Spleen (tissue), 11 donors: ENCODE measurements at regions not wholly inside any gene's neighbourhood (a gene's known extent, or its start where the extent isn't known, plus 50 kb on each side); places are given as distances from the start of the nearest gene placed in this dataset.

ENCODE experiments used
- DNase-seq: peaks from one replicate; pipeline ENCODE4 v3.0.0-alpha.2; 2020
- H3K27ac ChIP-seq, 8 donors: fragments of 200-600 bp; sonication (generic) in 7 of 8; 1 replicate in 4 of 8; 2 replicates in 4 of 8; pipeline versions ENCODE4 v1.5.0 to v1.8.0; 2016 to 2021; ENCODE audit warnings: inconsistent platforms in 4 of 8, mild to moderate bottlenecking in 4 of 8, moderate library complexity in 1 of 8
- H3K27me3 ChIP-seq, 7 donors: fragments of 200-600 bp; sonication (generic) in 6 of 7; replicated peaks in 1 of 7; 1 replicate in 4 of 7; 2 replicates in 3 of 7; pipeline versions ENCODE4 v1.5.0 to v1.8.0; 2016 to 2021; ENCODE audit warnings: inconsistent platforms in 3 of 7, mild to moderate bottlenecking in 1 of 7
- H3K36me3 ChIP-seq, 6 donors: fragments of 200-600 bp; sonication (generic) in 5 of 6; 1 replicate in 4 of 6; 2 replicates in 2 of 6; pipeline versions ENCODE4 v1.5.0 to v1.8.0; 2016 to 2021; ENCODE audit warnings: inconsistent platforms in 2 of 6
- H3K4me1 ChIP-seq, 6 donors: fragments of 200-600 bp; sonication (generic) in 5 of 6; 1 replicate in 3 of 6; 2 replicates in 3 of 6; pipeline versions ENCODE4 v1.5.0 to v1.8.0; 2016 to 2021; ENCODE audit warnings: inconsistent platforms in 3 of 6
- H3K4me3 ChIP-seq, 8 donors: fragments of 200-600 bp; sonication (generic) in 7 of 8; 1 replicate in 4 of 8; 2 replicates in 4 of 8; pipeline versions ENCODE4 v1.5.0 to v1.8.0; 2016 to 2021; ENCODE audit warnings: inconsistent platforms in 4 of 8, mild to moderate bottlenecking in 4 of 8, moderate library complexity in 2 of 8
- H3K9me3 ChIP-seq, 8 donors: fragments of 200-600 bp; sonication (generic) in 7 of 8; 1 replicate in 4 of 8; 2 replicates in 4 of 8; pipeline versions ENCODE4 v1.5.0 to v1.8.0; 2016 to 2021; ENCODE audit warnings: inconsistent platforms in 4 of 8
- POLR2A ChIP-seq, 3 donors: fragments of 450-650 bp; IDR thresholded peaks; one replicate each; pipeline ENCODE4 v1.5.1; 2017; ENCODE audit warnings: antibody characterized with exemption in 3 of 3, mild to moderate bottlenecking in 1 of 3
- POLR2AphosphoS5 ChIP-seq, 3 donors: sonication (generic); formaldehyde crosslinking; IDR thresholded peaks; one replicate each; pipeline ENCODE4 v1.5.1; 2017; ENCODE audit warnings: antibody characterized with exemption in 3 of 3
- WGBS, 5 donors: extraction: QIAGEN DNeasy Blood & Tissue Kit in 3 of 5; methylation state at CpG; one replicate each; pipeline versions ENCODE4 v1.1.5 to v1.1.7; 2013 to 2018; 5-methylcytosine and 5-hydroxymethylcytosine counted together
- intact Hi-C: fragments of 100-400 bp; cut with DNase I; formaldehyde crosslinking; loops from one replicate; pipeline ENCODE4 v1.15.0; 2023; ENCODE audit warnings: low total_unique reads
- TF ChIP-seq, protein P1 (sequence below), 11 experiments: fragments of 200-600 bp in 7 of 11; fragments of 450-650 bp in 4 of 11; sonication (generic) in 4 of 11; IDR thresholded peaks in 8 of 11; conservative IDR thresholded peaks in 3 of 11; 1 replicate in 7 of 11; 2 replicates in 4 of 11; pipeline versions ENCODE4 v1.4.0 to v1.8.0; 2016 to 2021; ENCODE audit warnings: antibody characterized with exemption in 11 of 11, inconsistent platforms in 4 of 11, mild to moderate bottlenecking in 1 of 11
- donor health status: healthy with polysubstance abuse.
- donor health status: DM: no; HTN: no; CAD: no; lungs with moderate emphysema.
- donor health status: DM: no; HTN: no; CAD: no.
- donor health status: Bipolar disorder and iron deficiency.
- donor health status: healthy.
- donor health status: DM: no; HTN: no; CAD: no.
- donor health status: DM: yes; HTN: yes; CAD: no.

DNA sequence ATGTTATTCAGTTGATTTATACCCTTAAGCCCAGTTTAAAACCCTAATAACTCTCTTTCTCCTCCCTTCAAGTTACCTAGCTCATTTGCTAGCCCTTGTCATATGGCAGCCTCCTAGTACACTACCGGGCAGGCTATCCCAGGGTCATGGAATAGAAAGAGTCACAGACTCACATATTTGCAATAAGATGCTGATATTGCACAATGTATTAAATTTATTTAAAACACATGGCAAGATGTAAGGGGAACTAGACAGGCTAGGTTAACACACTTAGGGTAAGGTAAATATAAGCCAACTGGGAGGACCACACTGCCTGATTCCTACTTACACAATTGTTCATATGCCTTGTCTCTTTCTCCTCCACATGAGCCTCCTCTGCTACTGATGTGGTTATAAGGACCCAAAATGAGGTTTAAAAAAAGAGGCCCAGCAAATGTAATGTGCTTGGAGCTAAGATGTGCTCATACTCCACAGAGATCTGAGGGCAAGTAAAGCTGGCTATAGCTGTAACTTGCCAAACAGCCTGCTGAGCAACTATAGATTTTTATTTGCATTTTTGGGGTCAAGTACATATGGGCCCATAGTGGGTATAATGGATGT is 130.0 kb downstream of the ENC1 start:
- no peak for DNase-seq
- no peaks in the 10 kb centered on the region for H3K4me1 ChIP-seq
- TF ChIP-seq POLR2AphosphoS5 (IDR thresholded peaks at IDR 0.05) (no peak), POLR2A (IDR thresholded peaks at IDR 0.05) (no peak)
- TF ChIP-seq, protein P1, sequence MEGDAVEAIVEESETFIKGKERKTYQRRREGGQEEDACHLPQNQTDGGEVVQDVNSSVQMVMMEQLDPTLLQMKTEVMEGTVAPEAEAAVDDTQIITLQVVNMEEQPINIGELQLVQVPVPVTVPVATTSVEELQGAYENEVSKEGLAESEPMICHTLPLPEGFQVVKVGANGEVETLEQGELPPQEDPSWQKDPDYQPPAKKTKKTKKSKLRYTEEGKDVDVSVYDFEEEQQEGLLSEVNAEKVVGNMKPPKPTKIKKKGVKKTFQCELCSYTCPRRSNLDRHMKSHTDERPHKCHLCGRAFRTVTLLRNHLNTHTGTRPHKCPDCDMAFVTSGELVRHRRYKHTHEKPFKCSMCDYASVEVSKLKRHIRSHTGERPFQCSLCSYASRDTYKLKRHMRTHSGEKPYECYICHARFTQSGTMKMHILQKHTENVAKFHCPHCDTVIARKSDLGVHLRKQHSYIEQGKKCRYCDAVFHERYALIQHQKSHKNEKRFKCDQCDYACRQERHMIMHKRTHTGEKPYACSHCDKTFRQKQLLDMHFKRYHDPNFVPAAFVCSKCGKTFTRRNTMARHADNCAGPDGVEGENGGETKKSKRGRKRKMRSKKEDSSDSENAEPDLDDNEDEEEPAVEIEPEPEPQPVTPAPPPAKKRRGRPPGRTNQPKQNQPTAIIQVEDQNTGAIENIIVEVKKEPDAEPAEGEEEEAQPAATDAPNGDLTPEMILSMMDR (IDR thresholded peaks at IDR 0.05 in 8 of 11, conservative IDR thresholded peaks at IDR 0.05 in 3 of 11), result no peak
- H3K27ac ChIP-seq, result no peak overlapping the region
- no peaks in the 10 kb centered on the region for H3K27me3 ChIP-seq
- intact Hi-C loops, result no loop called here
- H3K36me3 ChIP-seq, result no peaks in the 10 kb centered on the region
- H3K4me3 ChIP-seq, result no peak overlapping the region
- WGBS, 5 donors, result 84 to 100% (median 96%) methylated on average over 1 of the region's 1 CpG
- no peaks in the 10 kb centered on the region for H3K9me3 ChIP-seq

DNA sequence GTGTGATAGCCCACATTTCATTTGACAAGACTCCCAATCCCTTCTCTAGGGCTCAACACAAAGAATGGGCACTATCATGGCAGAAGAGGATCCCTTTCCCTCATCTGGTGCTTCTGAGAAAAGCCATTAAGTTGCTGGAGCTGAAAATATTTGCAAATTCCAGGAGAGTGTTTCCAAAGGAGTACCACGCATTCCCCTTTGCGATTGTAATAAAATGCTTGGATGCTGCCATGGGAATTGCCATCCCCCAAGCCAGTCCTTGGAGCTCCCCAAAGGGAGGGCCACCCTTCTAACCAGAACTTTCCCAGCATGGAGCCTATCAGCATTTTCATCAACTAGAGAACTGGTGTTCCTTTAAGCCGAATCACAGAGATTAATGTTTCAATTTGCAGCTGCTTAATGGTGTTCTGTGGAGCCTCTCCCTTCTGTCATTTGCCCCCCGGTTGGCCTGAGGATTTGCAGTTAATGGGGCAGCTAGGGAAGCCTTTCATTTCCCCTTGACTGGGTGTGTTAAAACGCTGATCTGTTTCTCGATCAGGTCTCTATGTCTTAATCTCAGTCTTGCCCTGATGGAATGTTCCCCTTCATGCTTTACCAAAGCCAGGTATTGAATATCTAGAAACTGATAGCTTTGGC is 133.0 kb downstream of the ENC1 start:
- no peak overlapping the region for H3K27ac ChIP-seq
- no peak overlapping the region for H3K4me3 ChIP-seq
- no peak for DNase-seq
- H3K9me3 ChIP-seq, result no peaks in the 10 kb centered on the region
- WGBS, 5 donors, result 84 to 93% (median 90%) methylated on average over 6 of the region's 6 CpGs
- TF ChIP-seq, protein P1 (IDR thresholded peaks at IDR 0.05 in 8 of 11, conservative IDR thresholded peaks at IDR 0.05 in 3 of 11), result no peak
- TF ChIP-seq POLR2A (IDR thresholded peaks at IDR 0.05) (no peak), POLR2AphosphoS5 (IDR thresholded peaks at IDR 0.05) (no peak)
- intact Hi-C loops, result no loop called here
- H3K36me3 ChIP-seq, result no peaks in the 10 kb centered on the region
- H3K4me1 ChIP-seq, result peaks cover 0 to 6% (median 0%) of the 10 kb centered on the region in 6 donors
- no peaks in the 10 kb centered on the region for H3K27me3 ChIP-seq

DNA sequence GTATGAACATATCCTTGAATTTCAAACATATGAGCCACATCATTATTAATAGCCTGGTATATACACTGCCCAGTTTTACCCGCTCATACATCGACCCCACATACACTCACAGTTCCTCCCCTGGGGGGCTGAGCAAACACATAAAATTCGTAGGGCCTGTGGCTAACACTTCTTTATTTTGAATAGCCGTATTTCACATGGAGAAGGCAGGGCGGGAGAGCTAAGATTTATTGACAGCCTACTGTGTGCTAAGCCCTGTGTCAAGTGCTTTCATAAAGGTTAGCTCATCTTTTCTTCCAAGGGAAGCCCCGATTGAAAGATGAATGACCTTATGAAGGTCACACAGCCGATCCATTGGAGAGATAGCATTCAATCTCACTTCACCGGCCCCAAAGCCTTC is 134.4 kb downstream of the ENC1 start:
- H3K27me3 ChIP-seq, result no peaks in the 10 kb centered on the region
- no peak for TF ChIP-seq POLR2A (IDR thresholded peaks at IDR 0.05)
- TF ChIP-seq, protein P1 (IDR thresholded peaks at IDR 0.05 in 8 of 11, conservative IDR thresholded peaks at IDR 0.05 in 3 of 11), result no peak
- TF ChIP-seq POLR2AphosphoS5 (IDR thresholded peaks at IDR 0.05), result no peak
- intact Hi-C loops, result no loop called here
- H3K9me3 ChIP-seq, result no peaks in the 10 kb centered on the region
- no peaks in the 10 kb centered on the region for H3K36me3 ChIP-seq
- H3K4me1 ChIP-seq, result peaks cover 0 to 7% (median 0%) of the 10 kb centered on the region in 6 donors
- H3K27ac ChIP-seq, result no peak overlapping the region
- DNase-seq, result no peak
- H3K4me3 ChIP-seq, result no peak overlapping the region
- WGBS, 5 donors, result 82 to 88% (median 86%) methylated on average over 8 of the region's 8 CpGs

DNA sequence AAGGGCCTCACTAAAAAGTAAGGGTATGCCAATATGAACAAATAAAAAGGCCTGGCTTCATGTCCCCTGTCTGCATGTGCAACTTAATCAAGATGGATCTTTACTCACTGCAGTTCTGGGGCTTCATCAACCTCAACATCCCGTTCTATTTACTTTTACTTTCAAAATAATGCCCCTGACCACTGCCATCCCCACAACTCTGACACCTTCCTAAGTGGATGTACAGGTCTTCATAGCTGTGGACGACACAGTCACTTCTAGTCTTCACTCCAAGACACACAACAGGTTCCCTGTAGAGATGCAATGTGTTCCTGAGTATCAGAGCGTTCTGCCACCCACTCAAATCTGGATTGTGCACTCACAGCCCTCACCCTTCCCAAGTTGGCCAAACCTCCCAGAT is 136.1 kb downstream of the ENC1 start:
- TF ChIP-seq POLR2A (IDR thresholded peaks at IDR 0.05) (no peak), POLR2AphosphoS5 (IDR thresholded peaks at IDR 0.05) (no peak)
- TF ChIP-seq, protein P1 (IDR thresholded peaks at IDR 0.05 in 8 of 11, conservative IDR thresholded peaks at IDR 0.05 in 3 of 11), result no peak
- DNase-seq, result no peak
- Histone ChIP-seq H3K27ac (no peak overlapping the region), H3K4me1 (peaks cover 0 to 7% (median 0%) of the 10 kb centered on the region in 6 donors), H3K9me3 (no peaks in the 10 kb centered on the region), H3K4me3 (no peak overlapping the region), H3K36me3 (no peaks in the 10 kb centered on the region), H3K27me3 (no peaks in the 10 kb centered on the region)
- WGBS, 5 donors, result 82 to 92% (median 85%) methylated on average over 3 of the region's 3 CpGs
- intact Hi-C loops, result no loop called here
